Pons (tissue), 1 donor: ENCODE measurements at regions not wholly inside any gene's neighbourhood (a gene's known extent, or its start where the extent isn't known, plus 50 kb on each side); places are given as distances from the start of the nearest gene placed in this dataset.
A peak's percentile ranks its signal among the peaks of the same experiment; 100 is the strongest.

Experiments used
- DNase-seq: peaks from one replicate; pipeline ENCODE4 v3.0.0-alpha.2; 2016; ENCODE audit warnings: low spot score

- no peak for DNase-seq
Observed at GRCh38 chr1:82491301-82492048, 690.7 kb downstream of the ADGRL2 start.

DNA sequence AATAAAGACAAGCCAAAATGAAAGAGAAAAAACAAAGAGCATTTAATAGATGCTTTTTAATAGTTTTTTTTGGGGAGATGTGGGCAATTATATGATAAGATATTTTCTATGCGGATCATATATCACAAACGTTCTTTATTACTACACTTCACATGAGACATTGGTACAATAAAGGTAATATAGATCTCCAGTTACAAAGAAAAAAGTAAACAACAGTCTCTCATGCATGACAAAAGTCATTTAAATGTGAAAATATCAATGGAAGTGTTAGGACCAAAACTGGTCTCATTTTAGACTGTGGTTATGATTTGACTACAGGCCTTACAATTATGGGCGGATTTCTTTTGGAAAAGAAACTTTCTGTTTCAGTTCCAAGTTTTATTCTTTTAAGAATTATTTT, 687.0 kb downstream of the ADGRL2 start:
- DNase-seq = no peak

- DNase-seq = no peak
Observed at GRCh38 chr1:82486969-82487368, 686.2 kb downstream of the ADGRL2 start.

DNA sequence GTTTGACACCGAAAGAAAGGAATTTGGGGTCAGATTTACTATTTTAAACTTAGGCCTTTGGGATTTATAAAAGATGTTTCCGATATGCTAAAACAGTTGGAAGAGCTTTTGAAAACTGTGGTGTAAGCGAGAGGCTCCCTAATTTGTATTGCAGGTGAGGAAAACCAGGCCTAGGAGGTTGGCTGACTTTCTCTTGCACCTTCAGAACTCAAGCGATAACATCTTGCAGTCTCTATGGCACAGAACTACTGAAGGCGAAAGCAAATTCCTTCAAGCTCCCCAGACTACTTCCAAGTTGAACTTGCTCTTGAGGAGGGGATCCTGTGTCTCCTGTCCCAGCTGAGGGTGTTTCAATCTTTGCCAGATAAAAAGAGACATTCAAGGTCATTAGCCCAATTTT, 685.7 kb downstream of the ADGRL2 start:
- DNase-seq = no peak

DNA sequence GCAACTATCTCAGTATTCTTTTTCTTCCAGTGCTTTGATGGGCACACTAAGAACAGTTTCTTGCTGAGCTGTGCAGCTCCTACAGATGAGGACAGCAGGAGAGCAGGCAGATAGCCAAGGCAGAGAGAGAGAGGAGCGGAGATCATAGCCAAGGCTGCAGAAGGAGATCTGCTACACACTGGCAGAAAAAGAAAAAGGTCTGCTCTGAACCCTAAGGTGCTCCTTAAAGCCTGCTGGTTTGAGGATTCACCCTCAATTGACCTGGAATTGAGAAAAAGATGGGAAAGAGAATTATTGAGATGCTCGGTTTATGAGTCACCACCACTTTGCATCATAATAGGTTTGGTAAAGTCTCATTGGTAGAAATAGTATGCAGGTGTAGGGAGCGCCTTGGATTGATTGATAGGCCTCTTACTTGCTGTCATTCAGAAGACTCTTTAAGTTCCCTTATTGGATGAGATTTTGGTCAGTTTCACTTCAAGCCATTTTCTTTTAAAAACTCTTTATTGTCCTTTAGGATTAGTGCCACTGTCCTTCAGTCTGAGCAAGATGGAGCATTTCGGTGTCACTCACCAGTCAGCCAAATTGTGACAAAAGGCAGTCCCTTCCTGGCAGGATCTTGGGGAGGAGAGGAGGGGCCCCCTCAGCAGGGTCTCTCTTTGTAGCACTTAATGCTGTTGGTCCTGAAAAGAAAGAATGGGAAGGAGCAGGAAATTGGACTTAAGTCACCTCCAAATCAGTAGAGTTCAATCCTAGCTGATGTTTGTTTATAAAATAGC, 685.0 kb downstream of the ADGRL2 start:
- DNase-seq = peak; percentile 26

GRCh38 chr1:82483146-82483545, 682.4 kb downstream of the ADGRL2 start:
- DNase-seq = no peak

- DNase-seq = no peak
Observed at GRCh38 chr1:82478916-82479315, 678.2 kb downstream of the ADGRL2 start.

- no peak for DNase-seq
Observed at GRCh38 chr1:82472489-82473131, 671.9 kb downstream of the ADGRL2 start.

DNA sequence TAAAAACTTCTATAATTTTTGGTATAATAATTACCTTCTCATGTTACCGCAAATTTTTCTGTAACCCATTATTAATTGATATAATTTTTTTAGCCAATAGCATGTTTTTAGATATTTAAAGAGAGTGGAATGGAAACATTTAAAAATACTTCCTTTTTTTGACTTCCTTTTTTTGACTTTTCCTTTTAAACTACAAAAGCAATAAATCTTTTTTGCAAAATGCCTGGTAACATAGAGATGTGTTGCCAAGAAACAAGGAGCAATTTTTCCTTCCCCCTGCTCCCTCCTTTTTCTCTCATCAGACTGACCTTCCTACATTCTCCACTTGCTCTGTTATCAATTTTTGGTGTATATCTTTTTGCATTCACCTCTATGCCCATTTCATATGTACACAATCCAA, 666.2 kb downstream of the ADGRL2 start:
- DNase-seq = no peak

- no peak for DNase-seq
Observed at GRCh38 chr1:82466416-82466815, 665.7 kb downstream of the ADGRL2 start.

- no peak for DNase-seq
Observed at GRCh38 chr1:82465024-82465423, 664.3 kb downstream of the ADGRL2 start.

DNA sequence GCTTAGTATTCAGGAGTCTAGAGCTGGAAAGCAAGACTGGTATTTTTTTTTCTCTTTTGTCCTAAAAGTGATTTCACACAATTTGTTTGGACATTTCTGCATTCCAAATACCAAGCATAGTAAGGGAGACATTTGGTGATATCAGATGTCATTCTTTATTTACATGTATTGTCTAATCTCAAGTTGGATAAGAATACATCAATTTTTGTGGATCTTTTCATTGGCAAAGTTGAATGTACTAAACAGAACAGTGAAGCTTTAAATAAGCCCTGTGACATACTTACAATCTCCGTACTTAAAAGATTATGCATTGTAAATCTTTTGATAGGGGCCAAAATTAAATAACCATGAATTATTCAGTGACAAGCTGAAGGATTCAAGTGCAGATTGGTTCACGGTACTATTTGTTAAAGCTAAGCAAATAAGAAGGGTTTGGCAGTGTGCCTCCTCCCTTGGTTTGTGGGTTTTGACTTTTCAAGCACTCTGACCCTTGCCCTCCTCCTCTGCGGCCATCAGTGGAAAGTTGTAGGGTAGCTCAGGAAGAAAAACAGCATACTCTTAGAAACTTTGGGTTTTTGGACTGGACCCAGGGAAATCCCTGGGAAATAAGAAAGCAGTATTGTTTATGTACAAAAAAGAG, 663.7 kb downstream of the ADGRL2 start:
- peak; percentile 21 for DNase-seq

DNA sequence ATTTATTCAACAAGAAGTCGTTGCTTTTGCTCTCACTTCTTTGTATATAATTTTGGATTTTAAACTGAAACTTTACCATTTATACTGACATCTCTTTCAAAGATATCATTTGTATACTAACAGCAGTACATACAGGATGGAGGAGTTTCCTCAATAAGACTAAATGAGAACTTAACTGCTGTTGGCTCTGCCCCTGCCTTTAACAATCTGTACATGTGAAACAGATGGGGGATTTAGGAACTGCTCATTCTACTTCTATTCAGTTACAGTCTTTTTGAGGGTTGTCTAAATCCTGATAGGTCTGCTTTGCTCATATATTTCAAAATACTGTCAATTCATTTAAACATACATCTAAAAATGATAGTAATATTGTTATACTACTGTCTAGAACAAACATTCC, 663.2 kb downstream of the ADGRL2 start:
- DNase-seq = no peak

DNA sequence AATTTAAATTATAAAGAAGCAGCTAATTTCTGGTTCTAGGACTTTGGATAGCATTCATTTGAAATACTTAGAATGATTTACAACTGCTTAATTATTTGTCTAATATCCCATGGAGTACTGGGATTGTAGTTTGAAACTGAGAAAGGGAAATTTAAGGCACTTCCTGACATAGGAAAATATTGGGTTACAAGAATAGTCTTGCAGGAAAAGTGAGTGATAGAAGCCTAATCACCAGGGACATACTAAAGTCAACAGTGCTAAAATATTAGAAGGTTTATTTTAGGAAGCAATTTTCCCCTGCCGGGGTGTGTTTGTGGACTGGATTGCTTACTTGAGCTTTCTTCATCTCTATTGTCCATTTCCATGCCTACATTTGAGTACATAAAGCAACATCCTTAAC, 661.6 kb downstream of the ADGRL2 start:
- no peak for DNase-seq

DNA sequence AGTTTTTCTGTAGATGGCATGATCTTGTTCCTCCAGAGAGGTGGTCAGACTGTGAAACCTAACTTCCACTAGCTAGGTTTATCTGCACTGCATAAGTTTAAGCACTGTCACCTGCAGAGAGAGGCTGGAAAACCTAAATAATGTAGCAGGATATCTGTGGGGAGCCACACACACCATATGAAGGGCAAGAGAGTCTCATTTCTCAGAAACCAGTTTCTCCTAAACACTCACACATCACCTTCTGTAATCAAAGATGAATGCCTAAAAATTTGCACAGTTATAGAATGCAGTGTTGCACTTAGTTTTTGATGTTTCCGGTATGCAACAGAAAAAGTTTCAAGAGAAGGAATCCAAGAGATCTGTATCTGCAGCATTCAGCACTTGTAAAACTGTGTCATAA, 654.6 kb downstream of the ADGRL2 start:
- DNase-seq = no peak

DNA sequence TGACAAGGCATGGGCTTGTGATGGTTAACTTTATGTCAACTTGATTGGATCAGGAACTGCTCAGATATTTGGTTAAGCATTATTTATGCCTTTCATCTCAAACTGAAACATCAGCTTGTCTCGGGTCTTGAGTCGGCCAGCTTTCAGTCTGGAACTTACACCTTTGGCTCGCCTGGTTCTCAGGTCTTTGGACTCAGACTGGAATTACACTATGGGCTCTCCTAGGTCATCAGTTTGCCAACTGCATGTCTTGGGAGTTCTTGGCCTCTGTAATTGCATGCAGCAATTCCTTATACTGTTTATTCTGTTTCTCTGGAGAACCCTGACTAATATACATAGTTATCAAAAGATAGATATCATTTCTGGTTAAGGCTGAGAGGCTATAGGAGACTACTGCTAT, 653.7 kb downstream of the ADGRL2 start:
- DNase-seq = no peak

DNA sequence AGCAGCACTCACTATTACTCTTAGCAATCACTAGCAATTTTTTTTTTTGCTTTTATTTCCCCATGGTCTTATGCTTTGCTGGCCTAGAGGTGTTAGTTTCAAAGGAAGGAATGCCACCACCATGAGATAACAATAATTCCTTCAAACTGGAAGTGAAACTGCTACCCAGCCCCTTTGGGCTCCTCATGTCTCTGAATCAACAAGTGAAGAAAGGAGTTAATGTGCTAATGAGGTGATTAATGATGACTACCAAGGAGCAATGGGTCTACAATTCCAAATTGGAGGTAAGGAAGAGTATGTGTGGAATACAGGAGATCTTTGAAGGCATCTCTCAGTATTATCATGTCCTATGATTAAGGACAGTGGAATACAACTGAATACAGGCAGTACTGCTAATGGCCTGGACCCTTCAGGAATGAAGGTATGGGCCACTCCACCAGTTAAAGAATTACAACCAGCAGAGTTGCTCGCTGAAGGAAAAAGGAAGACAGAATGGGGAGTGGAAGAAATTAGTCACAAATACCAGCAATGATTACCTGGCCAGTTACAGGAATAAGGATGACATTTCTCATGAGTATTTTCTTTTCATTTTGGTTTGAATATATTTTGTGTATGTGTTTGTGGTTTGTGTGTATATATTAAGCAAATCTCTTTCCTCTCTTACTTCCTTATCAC, 652.9 kb downstream of the ADGRL2 start:
- DNase-seq = no peak

DNA sequence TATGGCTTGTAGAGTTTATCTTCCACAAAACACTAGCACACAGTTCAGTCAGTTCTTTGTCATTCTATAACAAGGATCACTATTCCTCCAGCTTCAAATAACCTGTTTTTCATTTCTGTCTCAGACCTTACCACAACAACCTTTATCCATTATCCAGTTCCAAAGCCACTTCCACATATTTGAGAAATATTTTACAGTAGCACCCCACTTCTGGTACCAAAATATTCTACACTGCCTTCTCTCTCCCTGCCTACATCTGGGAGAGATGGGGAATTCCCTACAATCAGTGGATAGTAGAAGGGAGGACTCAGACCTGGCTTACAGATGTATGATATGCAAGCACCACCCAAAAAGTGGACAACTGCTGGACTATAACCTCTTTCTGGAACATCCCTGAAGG, 651.4 kb downstream of the ADGRL2 start:
- DNase-seq = no peak

- no peak for DNase-seq
Observed at GRCh38 chr1:82451191-82451590, 650.5 kb downstream of the ADGRL2 start.

DNA sequence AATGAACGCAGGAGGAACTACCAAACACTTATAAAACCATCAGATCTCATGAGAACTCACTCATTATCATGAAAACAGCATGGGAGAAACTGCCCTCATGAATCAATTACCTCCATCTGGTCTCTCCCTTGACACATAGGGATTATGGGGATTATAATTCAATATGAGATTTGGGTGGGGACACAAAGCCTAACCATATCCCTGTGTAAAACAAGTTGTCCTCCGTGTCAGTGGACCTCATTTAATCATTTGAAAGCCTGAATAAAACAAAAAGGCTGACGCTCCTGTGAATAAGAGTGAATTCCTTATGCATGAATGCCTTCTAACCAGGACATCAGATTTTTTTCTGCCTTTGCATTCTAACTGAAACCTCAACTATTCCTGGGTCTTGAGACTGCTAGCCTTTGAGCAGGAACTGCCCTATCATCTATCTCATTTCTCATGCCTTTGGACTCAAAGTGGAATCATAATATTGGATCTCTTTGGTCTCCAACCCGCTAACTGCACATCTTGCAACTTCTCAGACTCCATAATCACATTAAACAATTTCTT, 648.8 kb downstream of the ADGRL2 start:
- DNase-seq = no peak

- no peak for DNase-seq
Observed at GRCh38 chr1:82446955-82447354, 646.2 kb downstream of the ADGRL2 start.

GRCh38 chr1:82446236-82446635, 645.5 kb downstream of the ADGRL2 start:
- DNase-seq = no peak
